ENCODE measurements at regions not wholly inside any gene's neighbourhood (a gene's known extent, or its start where the extent isn't known, plus 50 kb on each side); places are given as distances from the start of the nearest gene placed in this dataset.

- no peak for TF ChIP-seq CTCF (IDR thresholded peaks at IDR 0.05)
- TF ChIP-seq POLR2A (IDR thresholded peaks at IDR 0.05), result no peak
Observed at GRCh38 chr3:19644405-19644804, 289.6 kb downstream of the EFHB start.
